CD4-positive, alpha-beta memory T cell (primary cell): ENCODE measurements at regions not wholly inside any gene's neighbourhood (a gene's known extent, or its start where the extent isn't known, plus 50 kb on each side); places are given as distances from the start of the nearest gene placed in this dataset.
A peak's percentile ranks its signal among the peaks of the same experiment; 100 is the strongest.

Experiments
- CTCF ChIA-PET: fragments of 350-600 bp; sonication (Branson Sonifier 250); formaldehyde crosslinking; loops from one replicate; lab custom pipeline; 2021; ENCODE audit warnings: inconsistent platforms; ENCODE audit not compliant: partially characterized antibody; lab: Charles Lee
- POLR2A ChIA-PET: fragments of 350-600 bp; sonication (Branson Sonifier 250); formaldehyde crosslinking; loops from one replicate; lab custom pipeline; 2021; ENCODE audit not compliant: partially characterized antibody; lab: Charles Lee
- DNase-seq, 5 donors: peaks; one replicate each; pipeline versions ENCODE4 v3.0.0 to v3.0.0-alpha.2; 2020 to 2022; ENCODE audit warnings: mixed read lengths in 1 of 5
- H3K27ac ChIP-seq: one replicate; pipeline ENCODE4 v1.7.0; 2013; ENCODE audit warnings: low read depth, low read length
- H3K27me3 ChIP-seq: 2 replicates; pipeline ENCODE4 v1.7.0; 2013; ENCODE audit warnings: mild to moderate bottlenecking, low read length, moderate library complexity; ENCODE audit not compliant: insufficient read depth
- H3K36me3 ChIP-seq: 2 replicates; pipeline ENCODE4 v1.7.0; 2013; ENCODE audit warnings: mild to moderate bottlenecking, low read length, moderate library complexity; ENCODE audit not compliant: insufficient read depth
- H3K4me1 ChIP-seq: 2 replicates; pipeline ENCODE4 v1.7.0; 2013; ENCODE audit warnings: mild to moderate bottlenecking, low read length, moderate library complexity; ENCODE audit not compliant: insufficient read depth
- H3K4me3 ChIP-seq, 2 donors: one replicate each; pipeline ENCODE4 v1.7.0; 2013; ENCODE audit warnings: low read length in 2 of 2, mild to moderate bottlenecking in 1 of 2
- H3K9me3 ChIP-seq, 2 donors: one replicate each; pipeline ENCODE4 v1.7.0; 2013; ENCODE audit warnings: low read length in 2 of 2, control low read depth in 1 of 2; ENCODE audit not compliant: control insufficient read depth in 1 of 2
- H3K27ac Mint-ChIP-seq, 7 donors: one replicate each; pipeline ENCODE4 v1.8.0; 2020 to 2021; ENCODE audit warnings: mixed read lengths in 7 of 7, mild to moderate bottlenecking in 6 of 7, inconsistent platforms in 3 of 7, moderate library complexity in 3 of 7
- H3K27me3 Mint-ChIP-seq, 2 donors: one replicate each; pipeline ENCODE4 v1.8.0; 2020 to 2021; ENCODE audit warnings: mixed read lengths in 2 of 2
- H3K36me3 Mint-ChIP-seq, 2 donors: one replicate each; pipeline ENCODE4 v1.8.0; 2020 to 2021; ENCODE audit warnings: mixed read lengths in 2 of 2, inconsistent platforms in 1 of 2, mild to moderate bottlenecking in 1 of 2
- H3K4me1 Mint-ChIP-seq, 4 donors: one replicate each; pipeline ENCODE4 v1.8.0; 2020 to 2021; ENCODE audit warnings: mixed read lengths in 4 of 4, mild to moderate bottlenecking in 1 of 4
- H3K4me3 Mint-ChIP-seq, 8 donors: one replicate each; pipeline ENCODE4 v1.8.0; 2020 to 2021; ENCODE audit warnings: mixed read lengths in 8 of 8, mild to moderate bottlenecking in 7 of 8, moderate library complexity in 6 of 8, inconsistent platforms in 3 of 8
- H3K9me3 Mint-ChIP-seq, 8 donors: one replicate each; pipeline ENCODE4 v1.8.0; 2020 to 2021; ENCODE audit warnings: mixed read lengths in 8 of 8, mild to moderate bottlenecking in 5 of 8, inconsistent platforms in 3 of 8, moderate library complexity in 1 of 8
- intact Hi-C: fragments of 100-400 bp; cut with micrococcal nuclease; formaldehyde crosslinking; loops from one replicate; pipeline ENCODE4 v1.15.1; 2023

- ChIA-PET POLR2A (no interaction called here), CTCF (no interaction called here)
- intact Hi-C loops = no loop called here
- H3K4me3 ChIP-seq = no peak overlapping the region
- no peaks in the 10 kb centered on the region for H3K27me3 ChIP-seq
- no peaks in the 10 kb centered on the region for H3K9me3 ChIP-seq
- H3K4me3 Mint-ChIP-seq = no peak overlapping the region
- H3K4me1 Mint-ChIP-seq = no peaks in the 10 kb centered on the region
- DNase-seq = no peak
- no peak overlapping the region for H3K27ac ChIP-seq
- H3K27me3 Mint-ChIP-seq = no peaks in the 10 kb centered on the region
- no peaks in the 10 kb centered on the region for H3K36me3 ChIP-seq
- H3K4me1 ChIP-seq = no peaks in the 10 kb centered on the region
- H3K36me3 Mint-ChIP-seq = no peaks in the 10 kb centered on the region
- peak overlapping the region in 1 of 7 donors; percentile 74 for H3K27ac Mint-ChIP-seq
- H3K9me3 Mint-ChIP-seq = no peaks in the 10 kb centered on the region
These were observed 406.3 kb upstream of the KLF6 start for GRCh38 chr10:4191354-4191753.

GRCh38 chr10:4190876-4191275 is 405.9 kb upstream of the KLF6 start:
- Histone ChIP-seq H3K9me3 (no peaks in the 10 kb centered on the region), H3K4me1 (no peaks in the 10 kb centered on the region), H3K36me3 (no peaks in the 10 kb centered on the region), H3K27ac (no peak overlapping the region), H3K4me3 (no peak overlapping the region), H3K27me3 (no peaks in the 10 kb centered on the region)
- ChIA-PET POLR2A (no interaction called here), CTCF (no interaction called here)
- no peaks in the 10 kb centered on the region for H3K27me3 Mint-ChIP-seq
- DNase-seq = no peak
- H3K36me3 Mint-ChIP-seq = no peaks in the 10 kb centered on the region
- H3K9me3 Mint-ChIP-seq = no peaks in the 10 kb centered on the region
- H3K4me3 Mint-ChIP-seq = no peak overlapping the region
- intact Hi-C loops = no loop called here
- H3K27ac Mint-ChIP-seq = no peak overlapping the region
- no peaks in the 10 kb centered on the region for H3K4me1 Mint-ChIP-seq

GRCh38 chr10:4189281-4189680 is 404.3 kb upstream of the KLF6 start:
- CTCF ChIA-PET = no interaction called here
- no peaks in the 10 kb centered on the region for H3K4me1 Mint-ChIP-seq
- no peaks in the 10 kb centered on the region for H3K9me3 Mint-ChIP-seq
- Histone ChIP-seq H3K9me3 (no peaks in the 10 kb centered on the region), H3K27me3 (no peaks in the 10 kb centered on the region), H3K4me1 (no peaks in the 10 kb centered on the region), H3K36me3 (no peaks in the 10 kb centered on the region), H3K27ac (no peak overlapping the region), H3K4me3 (no peak overlapping the region)
- H3K27ac Mint-ChIP-seq = no peak overlapping the region
- H3K36me3 Mint-ChIP-seq = no peaks in the 10 kb centered on the region
- intact Hi-C loops = no loop called here
- H3K4me3 Mint-ChIP-seq = no peak overlapping the region
- DNase-seq = no peak
- H3K27me3 Mint-ChIP-seq = no peaks in the 10 kb centered on the region
- POLR2A ChIA-PET = no interaction called here

- Histone ChIP-seq H3K4me1 (no peaks in the 10 kb centered on the region), H3K9me3 (no peaks in the 10 kb centered on the region), H3K36me3 (no peaks in the 10 kb centered on the region), H3K4me3 (no peak overlapping the region), H3K27ac (no peak overlapping the region), H3K27me3 (no peaks in the 10 kb centered on the region)
- no peak for DNase-seq
- intact Hi-C loops = no loop called here
- POLR2A ChIA-PET = no interaction called here
- Mint-ChIP-seq H3K27me3 (no peaks in the 10 kb centered on the region), H3K9me3 (no peaks in the 10 kb centered on the region), H3K36me3 (no peaks in the 10 kb centered on the region), H3K4me3 (no peak overlapping the region), H3K27ac (no peak overlapping the region), H3K4me1 (peaks cover 0 to 2% (median 0%) of the 10 kb centered on the region in 4 donors)
- CTCF ChIA-PET = no interaction called here
These were observed 403.4 kb upstream of the KLF6 start for GRCh38 chr10:4188406-4188805.

- Histone ChIP-seq H3K27me3 (no peaks in the 10 kb centered on the region), H3K4me1 (no peaks in the 10 kb centered on the region), H3K27ac (no peak overlapping the region), H3K9me3 (no peaks in the 10 kb centered on the region), H3K4me3 (no peak overlapping the region), H3K36me3 (no peaks in the 10 kb centered on the region)
- Mint-ChIP-seq H3K4me3 (no peak overlapping the region), H3K9me3 (no peaks in the 10 kb centered on the region), H3K36me3 (no peaks in the 10 kb centered on the region), H3K27ac (no peak overlapping the region), H3K27me3 (no peaks in the 10 kb centered on the region), H3K4me1 (peaks cover 0 to 2% (median under 1%) of the 10 kb centered on the region in 4 donors)
- DNase-seq = no peak
- ChIA-PET CTCF (no interaction called here), POLR2A (interaction anchor here (1.6 kb wide), 1 partner anchor 10 kb away, joined by 4 read pairs; no protein-coding TSS in a partner anchor)
- intact Hi-C loops = no loop called here
These were observed 402.0 kb upstream of the KLF6 start for GRCh38 chr10:4186849-4187540.

GRCh38 chr10:4183761-4184261 is 398.8 kb upstream of the KLF6 start:
- POLR2A ChIA-PET = no interaction called here
- no peaks in the 10 kb centered on the region for H3K4me1 ChIP-seq
- CTCF ChIA-PET = no interaction called here
- Mint-ChIP-seq H3K27me3 (no peaks in the 10 kb centered on the region), H3K9me3 (no peaks in the 10 kb centered on the region), H3K36me3 (no peaks in the 10 kb centered on the region), H3K27ac (peak overlapping the region in 1 of 7 donors; percentile 8), H3K4me1 (peaks cover 6 to 12% (median 9%) of the 10 kb centered on the region in 4 donors), H3K4me3 (no peak overlapping the region)
- H3K36me3 ChIP-seq = no peaks in the 10 kb centered on the region
- no peak for DNase-seq
- no peaks in the 10 kb centered on the region for H3K27me3 ChIP-seq
- H3K4me3 ChIP-seq = no peak overlapping the region
- H3K27ac ChIP-seq = no peak overlapping the region
- H3K9me3 ChIP-seq = no peaks in the 10 kb centered on the region
- intact Hi-C loops = no loop called here

GRCh38 chr10:4181621-4182049 is 396.6 kb upstream of the KLF6 start:
- H3K9me3 Mint-ChIP-seq = no peaks in the 10 kb centered on the region
- H3K27me3 ChIP-seq = no peaks in the 10 kb centered on the region
- no peaks in the 10 kb centered on the region for H3K27me3 Mint-ChIP-seq
- ChIA-PET POLR2A (interaction anchor here (0.6 kb wide), 1 partner anchor 405 kb away, joined by 5 read pairs; no protein-coding TSS in a partner anchor), CTCF (no interaction called here)
- no peaks in the 10 kb centered on the region for H3K9me3 ChIP-seq
- intact Hi-C loops = no loop called here
- no peak overlapping the region for H3K27ac Mint-ChIP-seq
- H3K4me3 Mint-ChIP-seq = peak overlapping the region in 2 of 8 donors; percentile 11 to 31
- H3K4me1 ChIP-seq = no peaks in the 10 kb centered on the region
- DNase-seq = no peak
- no peak overlapping the region for H3K27ac ChIP-seq
- no peaks in the 10 kb centered on the region for H3K36me3 Mint-ChIP-seq
- H3K4me1 Mint-ChIP-seq = peaks cover 6 to 12% (median 9%) of the 10 kb centered on the region in 4 donors
- no peaks in the 10 kb centered on the region for H3K36me3 ChIP-seq
- no peak overlapping the region for H3K4me3 ChIP-seq
